NT2/D1 (cell line): ENCODE measurements at regions not wholly inside any gene's neighbourhood (a gene's known extent, or its start where the extent isn't known, plus 50 kb on each side); places are given as distances from the start of the nearest gene placed in this dataset.

Source experiments
- SUZ12 ChIP-seq: IDR thresholded peaks from 2 replicates; pipeline ENCODE4 v1.6.1; 2011; ENCODE audit not compliant: insufficient read length, insufficient read depth; ENCODE audit errors: extremely low read depth
- YY1 ChIP-seq: IDR thresholded peaks from 2 replicates; pipeline ENCODE4 v1.6.1; 2011; ENCODE audit not compliant: insufficient read length, insufficient read depth
- ZNF274 ChIP-seq: IDR thresholded peaks from 2 replicates; pipeline ENCODE4 v1.6.1; 2011; ENCODE audit warnings: mild to moderate bottlenecking, low read depth, low read length

- TF ChIP-seq YY1 (no peak), SUZ12 (no peak), ZNF274 (no peak)
These were observed 201.9 kb upstream of the FOXN3 start for GRCh38 chr14:89618811-89619551.
